GM12878 (cell line): ENCODE measurements at regions not wholly inside any gene's neighbourhood (a gene's known extent, or its start where the extent isn't known, plus 50 kb on each side); places are given as distances from the start of the nearest gene placed in this dataset.

Experiments
- ATAC-seq: fragments of 200-7000 bp; cut with Tn5 transposase; 3 replicates; pipeline ENCODE4 v1.9.1; 2020; ENCODE audit warnings: mild to moderate bottlenecking, moderate library complexity
- BruUV-seq: library from RNA; stranded (reverse); fragments of 400-500 nt; replicated peaks from 2 replicates; lab custom pipeline; 2021; lab: Mats Ljungman, UMichigan
- CTCF ChIA-PET: fragments of 300-600 bp; sonication (Branson Sonifier 250); formaldehyde crosslinking; extraction: SDS; loops from one replicate; lab custom pipeline; 2021; ENCODE audit warnings: inconsistent platforms; lab: Yijun Ruan, JAX
- POLR2A ChIA-PET: fragments of 350-600 bp; formaldehyde crosslinking; extraction: SDS; loops from one replicate; lab custom pipeline; 2021; ENCODE audit warnings: inconsistent platforms; lab: Charles Lee
- RAD21 ChIA-PET: fragments of 300-600 bp; sonication (Branson Sonifier 250); formaldehyde crosslinking; loops from one replicate; lab custom pipeline; 2023; ENCODE audit warnings: antibody characterized with exemption; ENCODE audit not compliant: unreplicated experiment; lab: Charles Lee
- SMC1A ChIA-PET: fragments of 300-600 bp; sonication (Branson Sonifier 250); formaldehyde crosslinking; loops from one replicate; lab custom pipeline; 2023; ENCODE audit not compliant: unreplicated experiment, uncharacterized antibody; lab: Charles Lee
- DNase-seq: peaks from one replicate; pipeline ENCODE4 v3.0.0-alpha.2; 2011; ENCODE audit warnings: low read depth, low spot score
- FAIRE-seq: peaks from 3 replicates; lab custom pipeline; 2011; peaks lifted over from hg19 to GRCh38; lab: Jason Lieb, UNC
- H2AFZ ChIP-seq: 2 replicates; pipeline ENCODE4 v1.6.0; 2011; ENCODE audit warnings: low read depth, low read length, control low read depth; ENCODE audit not compliant: control insufficient read depth
- H3K27ac ChIP-seq: 2 replicates; pipeline ENCODE4 v1.5.1; 2011; ENCODE audit warnings: control low read depth; ENCODE audit not compliant: control insufficient read depth, insufficient read depth
- H3K27me3 ChIP-seq, 2 experiments: replicated peaks in 1 of 2; 2 replicates each; pipeline versions ENCODE4 v1.6.0 to v1.6.1; 2011; ENCODE audit warnings: low read length in 1 of 2; ENCODE audit not compliant: control insufficient read depth in 2 of 2, insufficient read depth in 2 of 2
- H3K36me3 ChIP-seq, 2 experiments: 2 replicates each; pipeline ENCODE4 v1.5.1; 2011; ENCODE audit warnings: low read length in 1 of 2; ENCODE audit not compliant: control insufficient read depth in 2 of 2, insufficient read depth in 2 of 2
- H3K4me1 ChIP-seq: 2 replicates; pipeline ENCODE4 v1.6.1; 2011; ENCODE audit warnings: mild to moderate bottlenecking, low read length, moderate library complexity, mixed read lengths; ENCODE audit not compliant: control insufficient read depth, insufficient read depth
- H3K4me2 ChIP-seq: 2 replicates; pipeline ENCODE4 v1.6.0; 2011; ENCODE audit warnings: control low read depth; ENCODE audit not compliant: control insufficient read depth, insufficient read depth
- H3K4me3 ChIP-seq: fragments of 200-600 bp; sonication (generic); 2 replicates; pipeline ENCODE4 v1.5.1; 2016
- H3K79me2 ChIP-seq: 2 replicates; pipeline ENCODE4 v1.6.0; 2011; ENCODE audit warnings: low read length; ENCODE audit not compliant: control insufficient read depth, insufficient read depth
- H3K9ac ChIP-seq: 2 replicates; pipeline ENCODE4 v1.8.0; 2011; ENCODE audit warnings: low read length, control low read depth, mixed read lengths; ENCODE audit not compliant: control insufficient read depth, insufficient read depth
- H3K9me3 ChIP-seq: replicated peaks from 3 replicates; pipeline ENCODE4 v1.5.1; 2011; ENCODE audit warnings: mild to moderate bottlenecking, low read length; ENCODE audit not compliant: control insufficient read depth, insufficient read depth
- H4K20me1 ChIP-seq: 2 replicates; pipeline ENCODE4 v1.6.0; 2011; ENCODE audit not compliant: control insufficient read depth, insufficient read depth
- ATF2 ChIP-seq: IDR thresholded peaks from 2 replicates; pipeline ENCODE4 v1.6.1; 2012; ENCODE audit warnings: low read length, inconsistent platforms
- ATF7 ChIP-seq: fragments of 450-650 bp; IDR thresholded peaks from 2 replicates; pipeline ENCODE4 v1.6.1; 2016; ENCODE audit warnings: low read depth, mild to moderate bottlenecking
- BRCA1 ChIP-seq: IDR thresholded peaks from 2 replicates; pipeline ENCODE4 v1.6.1; 2011; ENCODE audit warnings: low read depth, low read length, improper control_type of control experiment
- E2F4 ChIP-seq: IDR thresholded peaks from 2 replicates; pipeline ENCODE4 v1.6.1; 2012; ENCODE audit warnings: low read depth, low read length, improper control_type of control experiment
- HDAC6 ChIP-seq: fragments of 200-600 bp; sonication (generic); IDR thresholded peaks from one replicate; pipeline ENCODE4 v1.8.0; 2017; ENCODE audit warnings: antibody characterized with exemption; ENCODE audit not compliant: unreplicated experiment
- HDGF ChIP-seq: fragments of 450-650 bp; IDR thresholded peaks from 2 replicates; pipeline ENCODE4 v1.6.1; 2016; ENCODE audit warnings: antibody characterized with exemption
- IRF5 ChIP-seq: fragments of 450-650 bp; IDR thresholded peaks from 2 replicates; pipeline ENCODE4 v1.6.1; 2017; ENCODE audit warnings: borderline replicate concordance
- MTA3 ChIP-seq: IDR thresholded peaks from 2 replicates; pipeline ENCODE4 v1.6.1; 2012; ENCODE audit warnings: low read length, inconsistent platforms, borderline replicate concordance
- NKRF ChIP-seq: fragments of 450-650 bp; conservative IDR thresholded peaks from 2 replicates; pipeline ENCODE4 v1.6.1; 2017; ENCODE audit warnings: mild to moderate bottlenecking, moderate library complexity
- PML ChIP-seq: IDR thresholded peaks from 2 replicates; pipeline ENCODE4 v1.6.1; 2012; ENCODE audit warnings: low read length, inconsistent platforms
- RUNX3 ChIP-seq: IDR thresholded peaks from 2 replicates; pipeline ENCODE4 v1.6.1; 2012; ENCODE audit warnings: low read length, inconsistent platforms
- SIX5 ChIP-seq: IDR thresholded peaks from 2 replicates; pipeline ENCODE4 v1.6.1; 2011; ENCODE audit warnings: mild to moderate bottlenecking, low read depth, low read length, moderate library complexity; ENCODE audit not compliant: severe bottlenecking
- SREBF1 ChIP-seq: IDR thresholded peaks from 2 replicates; pipeline ENCODE4 v1.6.1; 2012; ENCODE audit warnings: mild to moderate bottlenecking, low read length
- TCF12 ChIP-seq: IDR thresholded peaks from 2 replicates; pipeline ENCODE4 v1.6.1; 2011; ENCODE audit warnings: low read depth, mild to moderate bottlenecking, low read length
- ZNF592 ChIP-seq: fragments of 450-650 bp; IDR thresholded peaks from 2 replicates; pipeline ENCODE4 v1.6.1; 2017; ENCODE audit warnings: mild to moderate bottlenecking, moderate library complexity
- WGBS: methylation state at CpG from one replicate; pipeline ENCODE4 v1.1.6; 2016; ENCODE audit warnings: low lambda C conversion rate; ENCODE audit not compliant: insufficient replicate concordance, insufficient coverage; ENCODE audit errors: missing lambda C conversion rate; 5-methylcytosine and 5-hydroxymethylcytosine counted together
- in situ Hi-C: fragments of 300-500 bp; cut with MboI; formaldehyde crosslinking; loops from 9 replicates; pipeline ENCODE4 v1.14.3; 2018; ENCODE audit warnings: mixed read lengths
- intact Hi-C: fragments of 100-400 bp; cut with micrococcal nuclease; formaldehyde crosslinking; loops from one replicate; pipeline ENCODE4 v1.14.2; 2022; ENCODE audit not compliant: unreplicated experiment

GRCh38 chr16:54822892-54823291 is 107.8 kb upstream of the IRX5 start:
- intact Hi-C loops (no loop called here), in situ Hi-C loops (no loop called here)
- FAIRE-seq = no peak
- no TSS peak for BruUV-seq
- H3K4me2 ChIP-seq = no peak overlapping the region
- no peaks in the 10 kb centered on the region for H3K79me2 ChIP-seq
- TF ChIP-seq HDAC6 = no peak
- no peak for TF ChIP-seq HDGF
- TF ChIP-seq PML = no peak
- no peak for TF ChIP-seq ZNF592
- TF ChIP-seq BRCA1 = no peak
- no peak for TF ChIP-seq ATF7
- no peak for TF ChIP-seq MTA3
- TF ChIP-seq NKRF = no peak
- no peak for TF ChIP-seq TCF12
- no peak for TF ChIP-seq ATF2
- TF ChIP-seq IRF5 = no peak
- no peak for TF ChIP-seq RUNX3
- TF ChIP-seq SREBF1 = no peak
- no peak for TF ChIP-seq SIX5
- no peak for TF ChIP-seq E2F4
- ChIA-PET CTCF (no interaction called here), RAD21 (no interaction called here), SMC1A (no interaction called here), POLR2A (no interaction called here)
- no peaks in the 10 kb centered on the region for H4K20me1 ChIP-seq
- H3K4me1 ChIP-seq = no peaks in the 10 kb centered on the region
- H3K27ac ChIP-seq = no peak overlapping the region
- no peaks in the 10 kb centered on the region for H3K27me3 ChIP-seq
- 33% methylated on average over 4 of the region's 4 CpGs for WGBS
- no peaks in the 10 kb centered on the region for H3K9me3 ChIP-seq
- no peak overlapping the region for H2AFZ ChIP-seq
- H3K36me3 ChIP-seq = no peaks in the 10 kb centered on the region
- DNase-seq = no peak
- no peak overlapping the region for H3K4me3 ChIP-seq
- no peak overlapping the region for H3K9ac ChIP-seq
- ATAC-seq = no peak
